EH (cell line): ENCODE measurements at regions not wholly inside any gene's neighbourhood (a gene's known extent, or its start where the extent isn't known, plus 50 kb on each side); places are given as distances from the start of the nearest gene placed in this dataset.
A peak's percentile ranks its signal among the peaks of the same experiment; 100 is the strongest.

Experiments
- DNase-seq: peaks from one replicate; pipeline ENCODE4 v3.0.0-alpha.2; 2015; ENCODE audit warnings: low read depth

- DNase-seq, result no peak
Observed at GRCh38 chr17:74082886-74083285, 120.6 kb upstream of the RPL38 start.

GRCh38 chr17:74083321-74083720, 120.2 kb upstream of the RPL38 start:
- no peak for DNase-seq

GRCh38 chr17:74085434-74085833, 118.0 kb upstream of the RPL38 start:
- DNase-seq, result no peak

GRCh38 chr17:74087002-74087585, 116.4 kb upstream of the RPL38 start:
- no peak for DNase-seq

- no peak for DNase-seq
Observed at GRCh38 chr17:74088285-74088933, 115.1 kb upstream of the RPL38 start.

- no peak for DNase-seq
Observed at GRCh38 chr17:74088934-74089329, 114.5 kb upstream of the RPL38 start.

GRCh38 chr17:74089380-74089779, 114.1 kb upstream of the RPL38 start:
- DNase-seq, result no peak

GRCh38 chr17:74089869-74090464, 113.5 kb upstream of the RPL38 start:
- peak; percentile 8 for DNase-seq

GRCh38 chr17:74094651-74095050, 108.8 kb upstream of the RPL38 start:
- no peak for DNase-seq

GRCh38 chr17:74096456-74096855, 107.0 kb upstream of the RPL38 start:
- no peak for DNase-seq

GRCh38 chr17:74097450-74098135, 105.9 kb upstream of the RPL38 start:
- DNase-seq, result no peak

GRCh38 chr17:74098136-74099024, 105.1 kb upstream of the RPL38 start:
- DNase-seq, result no peak

- DNase-seq, result no peak
Observed at GRCh38 chr17:74099442-74100340, 103.8 kb upstream of the RPL38 start.

GRCh38 chr17:74104921-74105320, 98.6 kb upstream of the RPL38 start:
- no peak for DNase-seq

- DNase-seq, result no peak
Observed at GRCh38 chr17:74107107-74107506, 96.4 kb upstream of the RPL38 start.

GRCh38 chr17:74108126-74108705, 95.3 kb upstream of the RPL38 start:
- no peak for DNase-seq

GRCh38 chr17:74110467-74110866, 93.0 kb upstream of the RPL38 start:
- DNase-seq, result no peak

- no peak for DNase-seq
Observed at GRCh38 chr17:74113326-74113725, 90.2 kb upstream of the RPL38 start.

GRCh38 chr17:74113952-74114351, 89.5 kb upstream of the RPL38 start:
- no peak for DNase-seq

GRCh38 chr17:74114881-74115470, 88.5 kb upstream of the RPL38 start:
- no peak for DNase-seq
